ENCODE measurements at regions not wholly inside any gene's neighbourhood (a gene's known extent, or its start where the extent isn't known, plus 50 kb on each side); places are given as distances from the start of the nearest gene placed in this dataset.

DNA sequence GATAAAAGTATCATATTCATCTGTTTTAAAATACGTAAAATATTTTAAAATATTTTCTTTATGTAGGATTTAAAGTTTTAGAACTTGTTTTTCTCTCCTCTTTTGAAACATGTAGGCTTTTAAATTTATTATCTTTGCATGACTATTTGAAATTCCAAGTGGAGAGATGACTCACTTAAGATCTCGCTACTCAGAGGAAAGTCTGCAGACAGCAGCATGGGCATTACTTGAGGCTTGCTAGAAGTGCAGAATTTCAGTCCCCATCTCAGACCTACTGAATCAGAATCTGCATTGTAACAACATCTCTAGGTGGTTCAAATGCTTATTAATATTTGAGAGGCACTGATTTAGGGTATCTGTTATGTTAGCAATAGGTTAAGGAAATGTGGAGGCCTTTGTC lies 225.7 kb upstream of the ARX start:
- CTCF ChIA-PET (ENCODE audit: low intra/inter-chr PET ratio) = no interaction called here

DNA sequence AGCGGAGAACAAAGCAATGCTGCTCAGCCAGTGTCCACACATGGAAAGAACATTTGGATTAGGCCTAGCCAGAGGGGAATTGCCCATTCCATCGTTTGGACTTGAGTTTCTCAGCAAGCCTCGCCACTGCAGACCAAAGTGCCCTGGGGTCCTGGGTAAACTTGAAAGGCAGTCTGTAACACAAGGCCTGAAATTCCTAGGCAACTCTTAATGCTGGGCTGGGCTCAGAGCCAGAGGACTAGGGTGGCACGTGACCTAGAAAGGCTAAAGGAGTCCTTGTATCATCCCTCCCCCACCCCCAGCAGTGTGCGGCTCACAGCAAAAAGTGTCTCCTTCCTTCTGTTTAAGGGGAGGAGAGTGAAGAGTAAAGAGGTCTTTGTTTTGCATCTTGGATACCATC lies 210.4 kb upstream of the ARX start:
- DNase-seq (ENCODE audit: extremely low read depth in 1 of 4, low spot score in 3 of 4) = no peak
- no peak overlapping the region for H3K4me3 ChIP-seq
- no peaks in the 10 kb centered on the region for H3K79me2 ChIP-seq (ENCODE audit: control insufficient read depth, insufficient read depth, low read length)
- ChIA-PET POLR2A (no interaction called here), CTCF (ENCODE audit: low intra/inter-chr PET ratio) (no interaction called here)
- H4K20me1 ChIP-seq (replicated peaks; ENCODE audit: control insufficient read depth, insufficient read depth, low read length) = no peaks in the 10 kb centered on the region
- H3K9me1 ChIP-seq (ENCODE audit: control insufficient read depth, insufficient read depth, low read length) = no peaks in the 10 kb centered on the region
- WGBS (ENCODE audit: insufficient coverage, low coverage, missing lambda C conversion rate) = 8% methylated on average over 2 of the region's 5 CpGs
- no TSS peak for BruUV-seq (replicated peaks)
- no peak for FAIRE-seq
- H3K4me2 ChIP-seq (ENCODE audit: insufficient read depth, low read length) = no peak overlapping the region
- H3K36me3 ChIP-seq (ENCODE audit: control insufficient read depth, insufficient read depth, low read length) = no peaks in the 10 kb centered on the region
- no peak overlapping the region for H2AFZ ChIP-seq (ENCODE audit: low read depth, low read length)
- no peak for ATAC-seq
- intact Hi-C loops (cut with micrococcal nuclease) (no loop called here), in situ Hi-C loops (cut with MboI) (no loop called here)
- no peak overlapping the region for H3K27ac ChIP-seq (ENCODE audit: extremely low read depth, low read depth, low read length)
- no peak overlapping the region for H3K9ac ChIP-seq (ENCODE audit: insufficient read depth in 1 of 2, low read depth in 2 of 2, low read length in 2 of 2)
- H3K4me1 ChIP-seq (replicated peaks in 1 of 2; ENCODE audit: control insufficient read depth in 2 of 2, insufficient read depth in 2 of 2, low read length in 2 of 2) = no peaks in the 10 kb centered on the region
- H3K9me3 ChIP-seq (replicated peaks; ENCODE audit: control insufficient read depth, insufficient read depth, low read depth, low read length) = no peaks in the 10 kb centered on the region
- H3K27me3 ChIP-seq (ENCODE audit: control insufficient read depth in 2 of 2, insufficient read depth in 2 of 2, low read length in 2 of 2) = no peaks in the 10 kb centered on the region
- TF ChIP-seq, protein P1, sequence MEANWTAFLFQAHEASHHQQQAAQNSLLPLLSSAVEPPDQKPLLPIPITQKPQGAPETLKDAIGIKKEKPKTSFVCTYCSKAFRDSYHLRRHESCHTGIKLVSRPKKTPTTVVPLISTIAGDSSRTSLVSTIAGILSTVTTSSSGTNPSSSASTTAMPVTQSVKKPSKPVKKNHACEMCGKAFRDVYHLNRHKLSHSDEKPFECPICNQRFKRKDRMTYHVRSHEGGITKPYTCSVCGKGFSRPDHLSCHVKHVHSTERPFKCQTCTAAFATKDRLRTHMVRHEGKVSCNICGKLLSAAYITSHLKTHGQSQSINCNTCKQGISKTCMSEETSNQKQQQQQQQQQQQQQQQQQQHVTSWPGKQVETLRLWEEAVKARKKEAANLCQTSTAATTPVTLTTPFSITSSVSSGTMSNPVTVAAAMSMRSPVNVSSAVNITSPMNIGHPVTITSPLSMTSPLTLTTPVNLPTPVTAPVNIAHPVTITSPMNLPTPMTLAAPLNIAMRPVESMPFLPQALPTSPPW (CRISPR knock-in tag; IDR thresholded peaks at IDR 0.05) = no peak
- TF ChIP-seq MYBL2 (IDR thresholded peaks at IDR 0.05; ENCODE audit: low read depth) (no peak), MYBL2 (CRISPR knock-in tag; IDR thresholded peaks at IDR 0.05; ENCODE audit: borderline replicate concordance) (no peak), NCOA1 (IDR thresholded peaks at IDR 0.05; ENCODE audit: low read depth) (no peak), ZFPM2 (CRISPR knock-in tag; IDR thresholded peaks at IDR 0.05) (no peak), IFI16 (CRISPR knock-in tag; IDR thresholded peaks at IDR 0.05) (no peak), SIN3A (IDR thresholded peaks at IDR 0.05; ENCODE audit: borderline replicate concordance in 2 of 2, control insufficient read depth in 1 of 2, low read depth in 2 of 2, low read length in 2 of 2) (no peak), MYNN (IDR thresholded peaks at IDR 0.05) (no peak), MYNN (CRISPR knock-in tag; IDR thresholded peaks at IDR 0.05) (no peak), ZNF561 (CRISPR knock-in tag; conservative IDR thresholded peaks at IDR 0.05) (no peak), HDAC1 (IDR thresholded peaks at IDR 0.05) (no peak), ESRRA (IDR thresholded peaks at IDR 0.05; ENCODE audit: borderline replicate concordance, low read depth) (no peak)
- TF ChIP-seq, protein P2, sequence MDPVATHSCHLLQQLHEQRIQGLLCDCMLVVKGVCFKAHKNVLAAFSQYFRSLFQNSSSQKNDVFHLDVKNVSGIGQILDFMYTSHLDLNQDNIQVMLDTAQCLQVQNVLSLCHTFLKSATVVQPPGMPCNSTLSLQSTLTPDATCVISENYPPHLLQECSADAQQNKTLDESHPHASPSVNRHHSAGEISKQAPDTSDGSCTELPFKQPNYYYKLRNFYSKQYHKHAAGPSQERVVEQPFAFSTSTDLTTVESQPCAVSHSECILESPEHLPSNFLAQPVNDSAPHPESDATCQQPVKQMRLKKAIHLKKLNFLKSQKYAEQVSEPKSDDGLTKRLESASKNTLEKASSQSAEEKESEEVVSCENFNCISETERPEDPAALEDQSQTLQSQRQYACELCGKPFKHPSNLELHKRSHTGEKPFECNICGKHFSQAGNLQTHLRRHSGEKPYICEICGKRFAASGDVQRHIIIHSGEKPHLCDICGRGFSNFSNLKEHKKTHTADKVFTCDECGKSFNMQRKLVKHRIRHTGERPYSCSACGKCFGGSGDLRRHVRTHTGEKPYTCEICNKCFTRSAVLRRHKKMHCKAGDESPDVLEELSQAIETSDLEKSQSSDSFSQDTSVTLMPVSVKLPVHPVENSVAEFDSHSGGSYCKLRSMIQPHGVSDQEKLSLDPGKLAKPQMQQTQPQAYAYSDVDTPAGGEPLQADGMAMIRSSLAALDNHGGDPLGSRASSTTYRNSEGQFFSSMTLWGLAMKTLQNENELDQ (CRISPR knock-in tag; IDR thresholded peaks at IDR 0.05; ENCODE audit: borderline replicate concordance) = no peak

More for the DNA sequence above, 225.7 kb upstream of the ARX start:
- Histone ChIP-seq H4K20me1 (replicated peaks; ENCODE audit: control insufficient read depth, insufficient read depth, low read length) (no peaks in the 10 kb centered on the region), H3K9me3 (replicated peaks; ENCODE audit: control insufficient read depth, insufficient read depth, low read depth, low read length) (no peaks in the 10 kb centered on the region), H3K4me3 (no peak overlapping the region), H3K79me2 (ENCODE audit: control insufficient read depth, insufficient read depth, low read length) (no peaks in the 10 kb centered on the region), H3K9ac (ENCODE audit: insufficient read depth in 1 of 2, low read depth in 2 of 2, low read length in 2 of 2) (no peak overlapping the region), H3K27ac (ENCODE audit: extremely low read depth, low read depth, low read length) (no peak overlapping the region), H3K4me1 (replicated peaks in 1 of 2; ENCODE audit: control insufficient read depth in 2 of 2, insufficient read depth in 2 of 2, low read length in 2 of 2) (no peaks in the 10 kb centered on the region), H3K4me2 (ENCODE audit: insufficient read depth, low read length) (no peak overlapping the region), H2AFZ (ENCODE audit: low read depth, low read length) (no peak overlapping the region), H3K9me1 (ENCODE audit: control insufficient read depth, insufficient read depth, low read length) (no peaks in the 10 kb centered on the region), H3K27me3 (ENCODE audit: control insufficient read depth in 2 of 2, insufficient read depth in 2 of 2, low read length in 2 of 2) (no peaks in the 10 kb centered on the region), H3K36me3 (ENCODE audit: control insufficient read depth, insufficient read depth, low read length) (no peaks in the 10 kb centered on the region)
- 0% methylated on average over 2 of the region's 2 CpGs for WGBS (ENCODE audit: insufficient coverage, low coverage, missing lambda C conversion rate)
- ATAC-seq (no peak), FAIRE-seq (no peak), DNase-seq (ENCODE audit: extremely low read depth in 1 of 4, low spot score in 3 of 4) (no peak)
- intact Hi-C loops (cut with micrococcal nuclease) (no loop called here), in situ Hi-C loops (cut with MboI) (no loop called here)
- no TSS peak for BruUV-seq (replicated peaks)
- TF ChIP-seq OTX1 (CRISPR knock-in tag; IDR thresholded peaks at IDR 0.05) (no peak), XRCC3 (IDR thresholded peaks at IDR 0.05) (no peak), ASH1L (IDR thresholded peaks at IDR 0.05; ENCODE audit: borderline replicate concordance, low read depth, partially characterized antibody) (no peak), ZNF217 (CRISPR knock-in tag; IDR thresholded peaks at IDR 0.05) (no peak), ZC3H4 (CRISPR knock-in tag; IDR thresholded peaks at IDR 0.05; ENCODE audit: borderline replicate concordance) (no peak), POLR3G (IDR thresholded peaks at IDR 0.05; ENCODE audit: extremely low read depth, insufficient read length, insufficient replicate concordance) (no peak)
- POLR2A ChIA-PET = no interaction called here
